HL-60 (cell line): ENCODE measurements at regions not wholly inside any gene's neighbourhood (a gene's known extent, or its start where the extent isn't known, plus 50 kb on each side); places are given as distances from the start of the nearest gene placed in this dataset.

ENCODE experiments used
- DNase-seq, 2 experiments: peaks; one replicate each; pipeline ENCODE4 v3.0.0-alpha.2; 2010 to 2020; ENCODE audit warnings: low read depth in 1 of 2, low spot score in 1 of 2
- H3K27ac ChIP-seq: fragments of 250-450 bp; sonication (Bioruptor Pico); replicated peaks from 2 replicates; pipeline ENCODE4 v1.5.1; 2020; ENCODE audit warnings: mild to moderate bottlenecking, moderate library complexity
- H3K27me3 ChIP-seq: fragments of 250-450 bp; sonication (Bioruptor Pico); 2 replicates; pipeline ENCODE4 v1.5.1; 2021; ENCODE audit warnings: mild to moderate bottlenecking, moderate library complexity; ENCODE audit not compliant: insufficient read depth, poor library complexity, severe bottlenecking
- H3K4me3 ChIP-seq: replicated peaks from 2 replicates; pipeline ENCODE4 v1.5.1; 2011; ENCODE audit warnings: mild to moderate bottlenecking, control low read depth, low read length; ENCODE audit not compliant: insufficient read depth
- CTCF ChIP-seq: IDR thresholded peaks from one replicate; pipeline ENCODE4 v1.5.1; 2011; ENCODE audit warnings: low read length, control low read depth, inconsistent platforms; ENCODE audit not compliant: insufficient read depth
- GABPA ChIP-seq: IDR thresholded peaks from 2 replicates; pipeline ENCODE4 v1.6.1; 2012; ENCODE audit warnings: low read depth
- POLR2AphosphoS5 ChIP-seq: IDR thresholded peaks from 2 replicates; pipeline ENCODE4 v1.6.1; 2012; ENCODE audit warnings: low read depth
- REST ChIP-seq: IDR thresholded peaks from 2 replicates; pipeline ENCODE4 v1.6.1; 2012; ENCODE audit warnings: low read depth; ENCODE audit not compliant: insufficient replicate concordance
- SPI1 ChIP-seq: IDR thresholded peaks from 2 replicates; pipeline ENCODE4 v1.6.1; 2012; ENCODE audit warnings: low read depth, mild to moderate bottlenecking, borderline replicate concordance

GRCh38 chr6:142531727-142532126 lies 229.9 kb downstream of the ADGRG6 start:
- TF ChIP-seq POLR2AphosphoS5 = no peak
- no peaks in the 10 kb centered on the region for H3K27me3 ChIP-seq
- DNase-seq = no peak
- no peak overlapping the region for H3K4me3 ChIP-seq
- no peak overlapping the region for H3K27ac ChIP-seq

GRCh38 chr6:142534076-142534475 lies 232.3 kb downstream of the ADGRG6 start:
- Histone ChIP-seq H3K27ac (no peak overlapping the region), H3K27me3 (no peaks in the 10 kb centered on the region), H3K4me3 (no peak overlapping the region)
- no peak for DNase-seq
- TF ChIP-seq POLR2AphosphoS5 = no peak
- TF ChIP-seq SPI1 = no peak
- no peak for TF ChIP-seq GABPA
- no peak for TF ChIP-seq REST
- TF ChIP-seq CTCF = no peak

GRCh38 chr6:142534484-142534883 lies 232.7 kb downstream of the ADGRG6 start:
- no peak for TF ChIP-seq POLR2AphosphoS5
- TF ChIP-seq REST = no peak
- TF ChIP-seq CTCF = no peak
- TF ChIP-seq GABPA = no peak
- TF ChIP-seq SPI1 = no peak
- no peak for DNase-seq
- no peak overlapping the region for H3K27ac ChIP-seq
- H3K4me3 ChIP-seq = no peak overlapping the region
- H3K27me3 ChIP-seq = no peaks in the 10 kb centered on the region

- H3K4me3 ChIP-seq = no peak overlapping the region
These were observed 236.0 kb downstream of the ADGRG6 start for GRCh38 chr6:142537612-142538478.

More at GRCh38 chr6:142537612-142538478, 236.0 kb downstream of the ADGRG6 start:
- Histone ChIP-seq H3K27ac (no peak overlapping the region), H3K27me3 (no peaks in the 10 kb centered on the region)
- no peak for TF ChIP-seq SPI1
- TF ChIP-seq REST = no peak
- TF ChIP-seq CTCF = no peak
- TF ChIP-seq POLR2AphosphoS5 = no peak
- no peak for TF ChIP-seq GABPA
- DNase-seq = peak in 1 of 2 experiments; percentile 13
